RCC 7860 (cell line): ENCODE measurements at regions not wholly inside any gene's neighbourhood (a gene's known extent, or its start where the extent isn't known, plus 50 kb on each side); places are given as distances from the start of the nearest gene placed in this dataset.
A peak's percentile ranks its signal among the peaks of the same experiment; 100 is the strongest.

ENCODE experiments used
- DNase-seq: peaks from one replicate; pipeline ENCODE4 v3.0.0-alpha.2; 2015; ENCODE audit warnings: low spot score
- FAIRE-seq: peaks from 2 replicates; lab custom pipeline; 2012; peaks lifted over from hg19 to GRCh38; lab: Jason Lieb, UNC

- no peak for FAIRE-seq
- DNase-seq, result no peak
Measured at GRCh38 chr2:234309431-234309830, 187.4 kb downstream of the ARL4C start.

- DNase-seq (peak; percentile 97), FAIRE-seq (peak; percentile 99)
Measured at GRCh38 chr2:234308813-234309195, 188.1 kb downstream of the ARL4C start.

DNA sequence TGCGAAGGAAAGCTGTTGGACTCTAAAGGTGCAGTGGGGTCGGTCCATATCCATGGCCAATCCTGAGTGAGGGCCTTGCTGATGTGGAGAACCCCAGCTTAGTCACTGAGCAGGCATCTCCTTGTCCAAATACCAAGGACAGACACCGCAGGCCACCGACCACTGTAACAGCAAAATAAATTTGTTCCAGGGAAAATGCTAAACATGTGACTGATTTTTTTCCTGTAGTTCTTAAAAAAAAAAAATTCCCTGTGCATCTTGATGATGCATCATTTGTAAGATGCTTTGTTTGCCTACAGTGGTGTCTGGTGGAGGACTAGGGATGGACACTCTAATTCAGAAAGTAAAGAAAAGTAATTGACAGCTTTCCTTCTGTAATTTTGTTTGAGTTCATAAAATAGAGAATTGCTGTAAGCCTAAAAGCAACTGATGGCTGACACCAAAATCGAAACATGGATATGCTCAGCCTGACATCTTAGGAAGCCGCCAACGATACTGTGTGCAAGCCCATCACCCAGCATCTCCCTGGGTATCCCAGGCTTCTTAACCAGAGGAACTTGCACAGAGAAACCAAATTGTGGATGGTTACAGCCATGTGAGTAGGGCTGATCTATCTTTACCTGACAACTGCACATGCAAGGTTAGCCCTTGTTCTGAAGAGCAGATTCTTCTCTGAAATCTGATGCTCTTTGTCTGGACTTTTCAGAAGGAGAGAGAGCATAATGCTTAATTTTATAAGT, 188.6 kb downstream of the ARL4C start:
- FAIRE-seq, result no peak
- DNase-seq, result peak; percentile 92

GRCh38 chr2:234307322-234307961, 189.4 kb downstream of the ARL4C start:
- DNase-seq (no peak), FAIRE-seq (no peak)

- no peak for FAIRE-seq
- no peak for DNase-seq
Measured at GRCh38 chr2:234306426-234307173, 190.3 kb downstream of the ARL4C start.

- DNase-seq (peak; percentile 72), FAIRE-seq (peak; percentile 88)
Measured at GRCh38 chr2:234305846-234306245, 191.0 kb downstream of the ARL4C start.

DNA sequence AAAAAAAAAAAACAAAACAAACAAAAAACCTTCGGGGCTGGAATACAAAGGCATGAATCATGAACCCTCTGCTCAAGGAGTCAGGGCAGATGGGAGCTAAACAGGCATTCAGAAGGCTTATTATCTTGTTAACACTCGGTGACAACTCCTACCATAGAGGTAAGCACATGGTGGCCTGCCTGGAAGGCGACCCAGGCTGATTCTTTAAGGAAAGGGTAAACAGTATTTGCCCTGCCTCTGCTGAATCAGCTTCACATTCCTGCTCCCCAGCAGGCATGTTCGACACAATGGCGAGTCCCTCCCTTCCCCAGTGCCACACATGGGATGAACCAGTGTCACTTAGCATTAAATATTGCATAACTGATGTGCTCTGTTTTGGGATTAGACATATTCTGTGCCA, 191.9 kb downstream of the ARL4C start:
- DNase-seq (peak; percentile 55), FAIRE-seq (peak; percentile 71)

- DNase-seq (no peak), FAIRE-seq (no peak)
Measured at GRCh38 chr2:234302664-234302991, 194.3 kb downstream of the ARL4C start.

DNA sequence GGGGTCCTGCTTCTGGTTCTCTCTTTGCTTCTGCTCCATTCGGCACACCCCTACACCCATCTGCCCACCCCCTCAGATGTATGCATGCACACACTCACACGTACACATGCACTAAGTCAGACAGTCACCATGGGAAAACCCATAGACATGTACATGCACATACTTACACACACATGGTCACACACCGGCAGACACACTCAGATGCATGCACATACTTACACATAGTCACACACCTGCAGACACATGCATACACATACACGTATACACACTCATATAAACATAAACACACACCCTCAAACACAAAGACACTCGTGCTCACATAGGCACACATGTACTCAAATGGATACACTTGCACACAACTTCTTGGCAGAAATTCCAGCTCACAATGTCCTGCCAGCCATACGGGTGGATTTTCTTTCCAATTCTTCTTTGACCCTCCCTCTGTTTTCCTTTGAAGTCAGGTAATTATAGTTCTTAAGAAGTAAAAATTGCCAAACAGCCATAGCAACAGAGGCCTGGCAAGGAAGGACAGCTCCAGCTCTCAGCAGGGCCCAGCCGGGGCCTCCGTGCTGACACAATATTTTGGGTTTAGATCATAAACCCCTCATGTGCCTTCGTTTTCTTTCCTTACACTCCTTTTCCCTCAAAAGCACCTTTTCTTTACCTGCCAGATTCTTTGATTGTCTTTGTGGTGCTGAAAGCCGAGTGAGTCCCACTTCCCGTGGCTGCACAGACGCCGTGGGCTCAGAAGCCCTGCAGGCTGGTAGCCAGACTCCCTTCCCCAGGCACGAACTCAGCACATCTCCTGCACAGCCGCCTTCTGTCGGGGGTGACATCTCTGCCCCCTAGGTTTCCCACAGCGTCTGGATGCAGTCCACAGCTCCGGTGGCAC, 195.7 kb downstream of the ARL4C start:
- DNase-seq (no peak), FAIRE-seq (no peak)

DNA sequence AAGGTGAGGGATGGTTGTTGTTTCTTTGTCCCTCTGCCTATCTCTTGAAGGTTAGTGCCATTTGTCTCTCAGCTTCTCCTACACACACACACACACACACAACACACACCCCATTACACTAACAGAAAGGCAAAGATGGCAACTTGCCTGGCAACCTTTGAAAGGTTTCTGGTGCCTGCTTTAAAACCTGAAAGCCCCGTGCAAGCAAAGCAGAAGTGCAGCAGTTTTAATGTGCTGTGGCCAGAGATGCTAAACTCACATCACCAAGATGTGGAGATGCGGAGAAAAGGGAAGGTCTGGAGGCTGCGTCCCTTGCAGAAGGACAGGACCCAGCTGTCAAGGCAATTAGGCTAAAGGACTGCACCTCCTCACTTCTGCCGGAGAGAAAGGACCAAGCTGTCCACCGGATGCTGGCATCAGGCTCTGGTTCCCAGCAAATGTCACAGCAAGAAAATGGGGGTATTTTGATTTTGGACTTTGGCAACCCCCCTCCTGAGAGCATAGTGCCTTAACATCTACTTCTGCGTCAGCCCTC, 196.4 kb downstream of the ARL4C start:
- DNase-seq, result no peak
- no peak for FAIRE-seq

DNA sequence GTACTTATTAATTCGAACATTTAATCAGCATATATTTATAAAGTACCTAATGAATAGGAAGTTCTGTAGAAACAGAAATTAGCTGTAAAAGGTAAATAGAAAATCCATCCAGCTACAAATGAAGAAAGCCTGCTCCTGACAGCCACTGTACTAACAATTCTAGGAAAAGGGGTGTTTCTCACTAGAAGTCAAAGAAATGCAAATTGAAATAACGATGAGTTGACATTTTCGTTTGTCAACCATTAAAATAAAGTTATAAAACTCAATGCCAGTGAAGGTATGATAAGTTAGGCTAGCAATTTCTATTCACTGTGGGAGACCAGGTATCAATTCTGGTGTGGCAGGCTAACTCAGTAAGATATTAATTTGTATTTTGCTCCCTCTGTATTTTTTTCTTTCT, 198.0 kb downstream of the ARL4C start:
- FAIRE-seq, result no peak
- DNase-seq, result no peak

DNA sequence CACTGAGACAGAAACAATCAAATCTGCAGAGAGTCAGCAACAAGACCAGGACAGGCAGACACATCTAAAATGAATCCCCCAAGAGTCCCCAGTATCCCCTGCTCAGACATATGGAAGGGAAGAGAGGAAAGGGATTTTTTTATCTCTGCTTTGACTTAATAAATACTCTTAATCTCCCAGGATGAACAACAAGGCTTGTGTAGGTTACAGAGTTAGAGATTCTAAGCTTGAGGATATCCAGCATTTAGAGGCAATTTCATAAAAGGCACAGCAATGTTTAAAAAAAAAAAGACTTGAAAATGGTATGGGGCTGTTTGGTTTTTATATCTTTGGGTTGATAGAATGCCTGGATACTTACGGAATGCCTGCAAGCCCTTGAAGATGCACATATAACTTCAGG, 199.9 kb downstream of the ARL4C start:
- FAIRE-seq (no peak), DNase-seq (no peak)

DNA sequence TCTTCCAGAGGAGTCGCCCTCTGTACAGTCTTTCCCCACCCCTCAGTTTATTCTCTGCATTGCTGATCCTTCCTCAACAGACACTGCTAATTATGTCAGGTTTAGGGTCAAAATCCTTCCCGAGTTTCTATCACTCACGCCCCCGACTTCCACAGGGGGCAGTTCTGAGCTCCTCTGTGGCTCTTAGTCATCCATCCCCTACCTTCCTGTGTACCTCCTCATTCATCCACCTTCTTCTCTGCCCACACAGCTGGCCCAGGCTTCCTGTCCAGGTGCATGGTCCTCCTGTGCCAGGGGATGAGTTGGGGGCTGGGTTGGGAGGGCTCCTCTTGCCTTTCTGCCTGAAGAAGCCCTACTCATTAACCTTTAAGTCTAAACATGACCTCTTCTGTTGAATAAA, 202.9 kb downstream of the ARL4C start:
- peak; percentile 23 for DNase-seq
- FAIRE-seq, result no peak

GRCh38 chr2:234292962-234293243, 204.0 kb downstream of the ARL4C start:
- FAIRE-seq (no peak), DNase-seq (no peak)

- peak; percentile 94 for FAIRE-seq
- DNase-seq, result peak; percentile 97
Measured at GRCh38 chr2:234292205-234292961, 204.5 kb downstream of the ARL4C start.

DNA sequence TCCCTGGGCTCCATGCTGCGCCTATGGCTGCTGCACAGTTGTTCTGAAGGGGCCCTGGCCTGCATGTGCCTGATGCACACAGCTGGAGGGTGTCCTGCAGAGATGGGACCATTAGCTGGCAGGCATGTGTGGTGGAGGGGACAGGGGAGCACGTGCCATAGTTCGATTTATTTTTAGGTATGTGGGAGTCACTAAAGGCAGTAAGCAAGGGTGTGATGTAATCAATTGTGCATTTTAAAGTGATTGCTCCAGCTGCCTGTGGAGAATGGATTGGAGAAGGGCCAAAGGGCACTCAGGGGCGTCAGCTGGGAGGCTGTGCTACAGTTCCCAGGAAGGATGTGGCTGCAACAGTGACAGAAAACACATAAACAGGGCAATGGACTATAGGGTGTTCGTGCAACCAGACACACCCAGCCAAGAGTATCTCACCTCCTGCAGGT, 205.1 kb downstream of the ARL4C start:
- DNase-seq (peak; percentile 93), FAIRE-seq (no peak)

DNA sequence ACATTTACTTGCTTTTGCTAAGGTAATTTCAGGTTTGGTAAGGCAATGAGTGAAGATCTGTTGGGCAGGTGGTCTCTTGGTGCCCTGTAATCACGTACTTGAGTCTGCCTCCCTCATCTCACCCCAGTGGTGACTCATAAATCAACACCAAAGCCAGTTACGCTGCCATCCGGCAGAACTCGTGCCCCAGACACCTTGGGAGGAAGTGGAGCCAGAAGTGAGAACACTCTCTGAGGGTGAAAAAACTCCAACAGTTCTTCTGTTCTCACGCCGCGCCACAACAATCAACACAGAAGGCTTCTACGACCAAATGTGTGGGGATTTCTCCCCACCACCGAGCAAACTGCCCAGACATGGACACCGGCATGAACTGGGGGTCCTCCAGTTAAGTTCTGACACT, 206.2 kb downstream of the ARL4C start:
- no peak for FAIRE-seq
- DNase-seq, result peak; percentile 52

DNA sequence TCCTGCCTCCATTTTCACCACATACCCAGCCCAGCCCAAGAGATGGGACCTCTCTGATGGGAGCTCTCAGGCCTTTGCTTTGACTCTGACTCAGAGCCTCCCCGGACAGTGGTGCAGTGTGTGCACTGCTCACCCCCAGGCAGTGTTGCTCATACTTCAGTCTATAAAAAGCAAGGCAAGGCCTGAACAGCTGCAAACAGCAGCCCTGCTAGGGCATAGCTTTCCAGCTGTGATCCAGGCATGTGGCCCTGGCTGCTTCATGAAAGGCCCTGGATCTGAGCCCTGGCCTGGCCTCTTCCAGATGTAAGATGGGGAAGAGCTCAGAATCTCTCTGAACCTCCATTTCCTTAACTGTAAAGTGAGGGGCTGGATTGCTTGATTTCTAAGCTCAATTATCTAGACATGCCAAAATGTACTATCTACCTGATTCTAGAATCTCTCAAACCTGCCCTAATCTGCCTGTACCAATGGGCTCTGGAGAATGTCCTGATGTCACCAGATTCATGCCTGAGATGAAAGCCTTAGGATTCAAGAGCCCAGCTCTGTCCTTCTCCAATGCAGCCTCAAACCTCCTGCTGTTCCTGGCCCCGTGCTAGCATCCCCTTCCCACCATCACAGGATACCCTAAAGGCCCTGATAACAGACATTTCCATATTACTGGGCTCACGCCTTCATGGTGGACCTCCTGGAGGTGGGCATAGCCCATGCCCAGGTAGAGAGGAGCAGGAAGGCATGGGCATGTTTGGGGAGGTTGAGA, 206.9 kb downstream of the ARL4C start:
- FAIRE-seq (peak; percentile 67), DNase-seq (peak; percentile 77)

GRCh38 chr2:234288974-234289455, 207.9 kb downstream of the ARL4C start:
- DNase-seq (no peak), FAIRE-seq (no peak)
